ENCODE measurements at regions not wholly inside any gene's neighbourhood (a gene's known extent, or its start where the extent isn't known, plus 50 kb on each side); places are given as distances from the start of the nearest gene placed in this dataset.

DNA sequence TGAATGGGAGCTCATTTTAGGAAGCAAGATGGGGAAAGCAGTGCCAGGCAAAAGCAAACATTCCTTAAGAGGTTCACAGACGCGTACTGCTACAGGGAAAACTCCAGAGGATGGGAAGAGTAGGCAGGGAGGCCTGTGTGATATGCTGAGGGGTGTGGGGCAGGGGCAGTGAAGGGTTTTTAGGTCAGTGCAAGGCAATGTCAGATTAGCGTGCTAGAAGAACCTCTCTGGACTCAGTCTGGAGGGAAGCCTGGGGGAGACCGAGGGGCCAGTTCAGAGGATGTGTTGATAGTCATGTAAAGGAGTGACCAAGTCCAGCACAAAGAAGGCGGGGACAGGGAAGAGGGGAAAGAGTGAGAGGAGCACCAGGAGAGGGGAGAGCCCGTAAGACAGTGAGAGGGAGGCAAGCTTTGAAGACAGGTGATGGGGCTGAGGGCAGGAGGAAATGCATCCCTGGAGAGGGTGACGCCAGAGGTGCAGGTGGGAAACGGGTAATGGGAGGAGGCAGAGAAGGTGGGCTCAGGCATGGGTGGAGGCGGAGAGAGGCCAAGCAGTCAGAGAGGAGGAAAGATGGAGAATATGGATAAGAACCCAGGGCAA lies 134.5 kb downstream of the MTX3 start:
- no peak for DNase-seq
- H3K4me1 ChIP-seq (ENCODE audit: control extremely low read depth in 1 of 4, control insufficient read depth in 4 of 4, insufficient read depth in 4 of 4, low read length in 3 of 4): no peaks in the 10 kb centered on the region
- H3K27ac ChIP-seq (ENCODE audit: insufficient read depth in 1 of 2, low read depth in 1 of 2, low read length in 2 of 2, poor library complexity in 1 of 2, severe bottlenecking in 2 of 2): no peak overlapping the region
- H3K27me3 ChIP-seq (replicated peaks in 2 of 5; ENCODE audit: control insufficient read depth in 4 of 5, insufficient read depth in 5 of 5, low read length in 4 of 5): peaks cover 0 to 27% (median 0%) of the 10 kb centered on the region in 5 experiments
- H3K9me3 ChIP-seq (ENCODE audit: control extremely low read depth in 1 of 5, control insufficient read depth in 4 of 5, insufficient read depth in 2 of 5, low read depth in 1 of 5, low read length in 4 of 5): no peaks in the 10 kb centered on the region
- no peak overlapping the region for H3K4me3 ChIP-seq (ENCODE audit: control insufficient read depth in 1 of 7, extremely low read depth in 1 of 7, insufficient read depth in 4 of 7, low read depth in 2 of 7, low read length in 6 of 7)
- no peaks in the 10 kb centered on the region for H3K36me3 ChIP-seq (ENCODE audit: control insufficient read depth in 4 of 4, insufficient read depth in 4 of 4, low read length in 3 of 4)
- ChIA-PET POLR2A (no interaction called here), CTCF (interaction anchor here (0.8 to 1.8 kb wide), 5 partner anchors 8 to 153 kb away, joined by 3 to 6 read pairs (median 3); no protein-coding TSS in a partner anchor)
- WGBS (ENCODE audit: insufficient coverage): 97% methylated on average over 9 of the region's 9 CpGs

DNA sequence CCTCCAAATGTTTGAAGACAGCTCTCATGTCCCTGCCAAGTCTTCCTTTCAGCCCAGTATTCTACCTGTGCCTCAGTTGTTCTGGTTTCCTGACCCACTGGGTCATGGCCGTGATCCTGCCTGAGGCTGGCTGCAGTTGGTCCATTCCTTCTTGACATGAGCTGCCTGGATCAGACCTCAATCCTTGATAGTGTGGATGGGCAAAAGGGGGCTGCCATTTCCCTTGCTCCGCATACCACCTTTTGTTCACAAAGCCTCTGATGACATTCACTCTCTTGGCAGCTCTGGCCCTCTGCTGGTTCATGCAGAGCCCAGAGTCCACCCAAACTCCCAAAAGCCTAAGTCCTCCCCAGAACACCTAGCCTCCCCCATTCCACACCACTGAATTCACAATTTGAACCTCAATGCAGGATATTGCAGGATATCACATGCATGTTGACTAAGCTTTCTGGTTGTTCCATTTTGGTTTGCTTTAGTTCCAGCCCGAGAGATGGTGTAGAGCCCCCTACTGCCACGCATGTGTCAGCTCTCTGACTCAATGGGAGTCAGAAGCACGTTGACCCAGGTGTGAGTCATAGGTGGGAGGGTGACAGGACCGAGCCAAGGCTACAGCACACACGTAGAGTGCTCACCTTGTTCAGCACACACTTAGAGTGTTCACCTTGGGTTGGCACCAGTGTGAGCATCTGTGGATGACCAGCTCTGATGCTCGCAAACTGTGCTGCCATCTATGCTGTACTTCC lies 137.2 kb downstream of the MTX3 start:
- ChIA-PET POLR2A (no interaction called here), CTCF (no interaction called here)

DNA sequence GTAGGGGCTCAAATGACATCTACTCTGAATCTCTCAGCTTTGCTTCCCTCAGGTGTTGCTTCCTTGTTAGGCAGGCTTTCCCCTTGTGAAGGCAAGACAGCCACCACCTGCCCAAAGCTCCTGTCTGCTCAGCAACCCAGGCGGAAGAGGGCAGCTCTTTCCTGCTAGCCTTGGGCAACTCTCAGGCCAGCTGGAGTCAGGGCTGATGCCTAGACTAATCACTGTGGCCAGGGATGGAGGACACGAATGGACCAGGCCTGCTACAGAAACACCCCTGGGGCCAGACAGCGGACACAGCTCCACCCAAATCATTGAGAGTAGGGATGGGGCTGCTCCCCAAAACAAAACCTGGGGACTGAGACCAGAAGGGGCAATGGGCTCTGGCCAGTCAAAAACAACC lies 138.0 kb downstream of the MTX3 start:
- H3K4me1 ChIP-seq (ENCODE audit: control extremely low read depth in 1 of 4, control insufficient read depth in 4 of 4, insufficient read depth in 4 of 4, low read length in 3 of 4): no peaks in the 10 kb centered on the region
- no peaks in the 10 kb centered on the region for H3K36me3 ChIP-seq (ENCODE audit: control insufficient read depth in 4 of 4, insufficient read depth in 4 of 4, low read length in 3 of 4)
- no peak for DNase-seq
- ChIA-PET POLR2A (no interaction called here), CTCF (no interaction called here)
- peaks cover 0 to 17% (median 0%) of the 10 kb centered on the region in 5 experiments for H3K27me3 ChIP-seq (replicated peaks in 2 of 5; ENCODE audit: control insufficient read depth in 4 of 5, insufficient read depth in 5 of 5, low read length in 4 of 5)
- 93% methylated on average over 3 of the region's 3 CpGs for WGBS (ENCODE audit: insufficient coverage)
- H3K27ac ChIP-seq (ENCODE audit: insufficient read depth in 1 of 2, low read depth in 1 of 2, low read length in 2 of 2, poor library complexity in 1 of 2, severe bottlenecking in 2 of 2): no peak overlapping the region
- H3K4me3 ChIP-seq (ENCODE audit: control insufficient read depth in 1 of 7, extremely low read depth in 1 of 7, insufficient read depth in 4 of 7, low read depth in 2 of 7, low read length in 6 of 7): no peak overlapping the region
- H3K9me3 ChIP-seq (ENCODE audit: control extremely low read depth in 1 of 5, control insufficient read depth in 4 of 5, insufficient read depth in 2 of 5, low read depth in 1 of 5, low read length in 4 of 5): no peaks in the 10 kb centered on the region

More for the DNA sequence above, 137.2 kb downstream of the MTX3 start:
- Histone ChIP-seq H3K27me3 (replicated peaks in 2 of 5; ENCODE audit: control insufficient read depth in 4 of 5, insufficient read depth in 5 of 5, low read length in 4 of 5) (peaks cover 0 to 20% (median 0%) of the 10 kb centered on the region in 5 experiments), H3K36me3 (ENCODE audit: control insufficient read depth in 4 of 4, insufficient read depth in 4 of 4, low read length in 3 of 4) (no peaks in the 10 kb centered on the region), H3K27ac (ENCODE audit: insufficient read depth in 1 of 2, low read depth in 1 of 2, low read length in 2 of 2, poor library complexity in 1 of 2, severe bottlenecking in 2 of 2) (no peak overlapping the region), H3K4me3 (ENCODE audit: control insufficient read depth in 1 of 7, extremely low read depth in 1 of 7, insufficient read depth in 4 of 7, low read depth in 2 of 7, low read length in 6 of 7) (no peak overlapping the region), H3K4me1 (ENCODE audit: control extremely low read depth in 1 of 4, control insufficient read depth in 4 of 4, insufficient read depth in 4 of 4, low read length in 3 of 4) (no peaks in the 10 kb centered on the region), H3K9me3 (ENCODE audit: control extremely low read depth in 1 of 5, control insufficient read depth in 4 of 5, insufficient read depth in 2 of 5, low read depth in 1 of 5, low read length in 4 of 5) (no peaks in the 10 kb centered on the region)
- no peak for DNase-seq
- WGBS (ENCODE audit: insufficient coverage): 88% methylated on average over 6 of the region's 8 CpGs

DNA sequence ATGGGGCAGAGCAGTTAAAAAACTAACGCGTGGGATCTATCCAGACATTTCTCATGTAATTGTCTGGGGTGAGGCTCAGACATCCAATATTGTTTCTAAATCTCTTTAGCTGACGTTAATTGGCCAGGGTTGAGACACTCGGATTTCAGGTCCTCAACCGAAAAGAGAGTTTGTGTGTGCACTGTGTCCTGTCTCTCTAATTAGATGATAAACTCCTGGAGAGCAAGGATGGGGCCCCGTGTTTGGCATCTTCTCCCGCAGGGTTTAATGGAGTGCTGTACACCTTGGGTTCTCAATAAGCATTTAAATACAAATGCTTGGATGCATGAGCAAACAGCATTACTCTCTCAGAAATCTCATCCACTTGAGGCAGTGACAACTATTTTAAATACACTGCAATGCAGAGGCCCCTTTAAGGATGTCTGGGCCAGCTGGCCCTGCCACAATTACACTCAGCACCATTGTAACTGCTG lies 139.6 kb downstream of the MTX3 start:
- H3K27me3 ChIP-seq (replicated peaks in 2 of 5; ENCODE audit: control insufficient read depth in 4 of 5, insufficient read depth in 5 of 5, low read length in 4 of 5): peaks cover 0 to 17% (median 0%) of the 10 kb centered on the region in 5 experiments
- CTCF ChIA-PET: no interaction called here
- 96% methylated on average over 7 of the region's 7 CpGs for WGBS (ENCODE audit: insufficient coverage)
- H3K4me1 ChIP-seq (ENCODE audit: control extremely low read depth in 1 of 4, control insufficient read depth in 4 of 4, insufficient read depth in 4 of 4, low read length in 3 of 4): no peaks in the 10 kb centered on the region
- no peak overlapping the region for H3K27ac ChIP-seq (ENCODE audit: insufficient read depth in 1 of 2, low read depth in 1 of 2, low read length in 2 of 2, poor library complexity in 1 of 2, severe bottlenecking in 2 of 2)
- H3K36me3 ChIP-seq (ENCODE audit: control insufficient read depth in 4 of 4, insufficient read depth in 4 of 4, low read length in 3 of 4): no peaks in the 10 kb centered on the region
- no peaks in the 10 kb centered on the region for H3K9me3 ChIP-seq (ENCODE audit: control extremely low read depth in 1 of 5, control insufficient read depth in 4 of 5, insufficient read depth in 2 of 5, low read depth in 1 of 5, low read length in 4 of 5)
- DNase-seq: no peak
- POLR2A ChIA-PET: no interaction called here
- H3K4me3 ChIP-seq (ENCODE audit: control insufficient read depth in 1 of 7, extremely low read depth in 1 of 7, insufficient read depth in 4 of 7, low read depth in 2 of 7, low read length in 6 of 7): no peak overlapping the region

DNA sequence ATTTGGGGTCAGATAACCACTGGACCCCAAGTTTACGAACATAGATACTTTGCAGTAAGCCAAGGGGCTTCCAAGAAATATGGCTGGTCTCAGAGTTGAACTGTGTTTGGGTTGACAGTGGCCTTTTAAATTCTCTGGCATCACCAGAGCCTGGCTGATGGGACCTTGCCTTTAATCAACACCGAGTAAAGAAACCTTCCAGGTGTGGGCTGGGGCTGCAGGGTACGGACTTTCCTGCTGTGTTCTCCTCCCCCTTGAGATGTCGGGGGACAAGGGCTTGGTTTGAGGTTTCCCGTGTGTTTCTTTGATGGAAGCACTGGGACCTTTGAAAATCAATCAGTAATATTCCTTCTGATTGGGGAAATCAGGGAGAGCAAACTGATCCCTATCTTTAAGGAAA lies 140.1 kb downstream of the MTX3 start:
- CTCF ChIA-PET: no interaction called here
- Histone ChIP-seq H3K27ac (ENCODE audit: insufficient read depth in 1 of 2, low read depth in 1 of 2, low read length in 2 of 2, poor library complexity in 1 of 2, severe bottlenecking in 2 of 2) (no peak overlapping the region), H3K27me3 (replicated peaks in 2 of 5; ENCODE audit: control insufficient read depth in 4 of 5, insufficient read depth in 5 of 5, low read length in 4 of 5) (peaks cover 0 to 14% (median 0%) of the 10 kb centered on the region in 5 experiments), H3K36me3 (ENCODE audit: control insufficient read depth in 4 of 4, insufficient read depth in 4 of 4, low read length in 3 of 4) (no peaks in the 10 kb centered on the region), H3K9me3 (ENCODE audit: control extremely low read depth in 1 of 5, control insufficient read depth in 4 of 5, insufficient read depth in 2 of 5, low read depth in 1 of 5, low read length in 4 of 5) (no peaks in the 10 kb centered on the region), H3K4me3 (ENCODE audit: control insufficient read depth in 1 of 7, extremely low read depth in 1 of 7, insufficient read depth in 4 of 7, low read depth in 2 of 7, low read length in 6 of 7) (no peak overlapping the region), H3K4me1 (ENCODE audit: control extremely low read depth in 1 of 4, control insufficient read depth in 4 of 4, insufficient read depth in 4 of 4, low read length in 3 of 4) (no peaks in the 10 kb centered on the region)
- POLR2A ChIA-PET: no interaction called here
- no peak for DNase-seq
- whole genome bisulfite sequencing (ENCODE audit: insufficient coverage): 95% methylated on average over 4 of the region's 5 CpGs

DNA sequence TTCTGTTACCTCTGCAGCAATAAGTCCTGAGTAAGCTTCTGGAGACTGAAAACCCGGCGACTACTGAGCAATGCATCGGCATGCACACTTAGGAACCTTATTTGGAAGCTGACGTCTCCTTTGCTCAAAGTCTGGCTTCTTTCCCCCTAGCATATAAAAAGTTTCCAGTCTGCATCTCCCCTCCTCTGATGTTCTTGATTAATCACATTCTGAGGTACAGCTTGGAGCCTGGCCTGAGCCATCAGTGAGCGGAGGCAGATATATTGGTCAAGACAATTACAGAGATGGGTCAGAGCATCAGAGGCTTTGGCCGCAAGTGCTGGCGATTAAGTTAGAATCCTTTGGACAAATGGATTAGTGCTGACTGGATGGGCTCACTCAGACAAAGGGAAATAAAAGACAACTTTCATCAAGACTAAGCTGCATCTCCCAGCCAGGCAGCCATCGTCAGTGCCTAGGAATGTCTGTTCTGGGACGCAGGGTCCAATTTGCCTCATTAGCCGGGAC lies 140.7 kb downstream of the MTX3 start:
- Histone ChIP-seq H3K4me3 (ENCODE audit: control insufficient read depth in 1 of 7, extremely low read depth in 1 of 7, insufficient read depth in 4 of 7, low read depth in 2 of 7, low read length in 6 of 7) (no peak overlapping the region), H3K9me3 (ENCODE audit: control extremely low read depth in 1 of 5, control insufficient read depth in 4 of 5, insufficient read depth in 2 of 5, low read depth in 1 of 5, low read length in 4 of 5) (no peaks in the 10 kb centered on the region), H3K27me3 (replicated peaks in 2 of 5; ENCODE audit: control insufficient read depth in 4 of 5, insufficient read depth in 5 of 5, low read length in 4 of 5) (peaks cover 0 to 8% (median 0%) of the 10 kb centered on the region in 5 experiments), H3K27ac (ENCODE audit: insufficient read depth in 1 of 2, low read depth in 1 of 2, low read length in 2 of 2, poor library complexity in 1 of 2, severe bottlenecking in 2 of 2) (no peak overlapping the region), H3K4me1 (ENCODE audit: control extremely low read depth in 1 of 4, control insufficient read depth in 4 of 4, insufficient read depth in 4 of 4, low read length in 3 of 4) (no peaks in the 10 kb centered on the region), H3K36me3 (ENCODE audit: control insufficient read depth in 4 of 4, insufficient read depth in 4 of 4, low read length in 3 of 4) (no peaks in the 10 kb centered on the region)
- ChIA-PET POLR2A (no interaction called here), CTCF (no interaction called here)
- 99% methylated on average over 10 of the region's 10 CpGs for WGBS (ENCODE audit: insufficient coverage)
- DNase-seq: no peak
